Endothelial cell of umbilical vein (primary cell): ENCODE measurements at regions not wholly inside any gene's neighbourhood (a gene's known extent, or its start where the extent isn't known, plus 50 kb on each side); places are given as distances from the start of the nearest gene placed in this dataset.

Experiments used
- BruUV-seq: library from RNA; stranded (reverse); fragments of 400-500 nt; replicated peaks from 2 replicates; lab custom pipeline; 2021; lab: Mats Ljungman, UMichigan
- CTCF ChIA-PET: fragments of 300-600, 350-600 bp; sonication (Branson Sonifier 250); formaldehyde crosslinking; loops from one replicate; lab custom pipeline; 2021; ENCODE audit warnings: antibody characterized with exemption, inconsistent platforms; lab: Charles Lee
- POLR2A ChIA-PET: fragments of 300-600, 350-600 bp; sonication (Branson Sonifier 250); formaldehyde crosslinking; loops from one replicate; lab custom pipeline; 2021; ENCODE audit warnings: antibody characterized with exemption, inconsistent platforms; lab: Charles Lee
- DNase-seq: peaks from one replicate; pipeline ENCODE4 v3.0.0-alpha.2; 2011; ENCODE audit warnings: low read depth, low spot score
- FAIRE-seq: peaks from 2 replicates; lab custom pipeline; 2011; peaks lifted over from hg19 to GRCh38; lab: Jason Lieb, UNC
- H2AFZ ChIP-seq: 2 replicates; pipeline ENCODE4 v1.6.0; 2012; ENCODE audit warnings: low read depth, low read length, control low read depth, inconsistent platforms
- H3K27ac ChIP-seq: 2 replicates; pipeline ENCODE4 v1.5.1; 2011; ENCODE audit warnings: low read depth, mild to moderate bottlenecking, control low read depth, low read length, moderate library complexity; ENCODE audit not compliant: insufficient read depth
- H3K27me3 ChIP-seq, 2 experiments: 2 replicates each; pipeline versions ENCODE4 v1.6.0 to v1.6.1; 2011; ENCODE audit warnings: low read length in 2 of 2, mixed read lengths in 1 of 2; ENCODE audit not compliant: control insufficient read depth in 2 of 2, insufficient read depth in 2 of 2
- H3K36me3 ChIP-seq, 2 experiments: 2 replicates in 1 of 2; 3 replicates in 1 of 2; pipeline ENCODE4 v1.5.1; 2011; ENCODE audit warnings: low read length in 2 of 2, mild to moderate bottlenecking in 1 of 2, moderate library complexity in 1 of 2; ENCODE audit not compliant: control insufficient read depth in 2 of 2, insufficient read depth in 2 of 2; ENCODE audit errors: extremely low read depth in 1 of 2
- H3K4me1 ChIP-seq: 3 replicates; pipeline ENCODE4 v1.5.1; 2011; ENCODE audit warnings: mild to moderate bottlenecking, low read length; ENCODE audit not compliant: control insufficient read depth, insufficient read depth; ENCODE audit errors: extremely low read depth
- H3K4me2 ChIP-seq: 2 replicates; pipeline ENCODE4 v1.6.1; 2011; ENCODE audit warnings: low read length, control low read depth, mixed read lengths; ENCODE audit not compliant: insufficient read depth
- H3K4me3 ChIP-seq, 3 experiments: fragments of 200-600 bp in 1 of 3; sonication (generic), shearing (Covaris generic) in 1 of 3; replicated peaks in 1 of 3; 2 replicates each; pipeline ENCODE4 v1.5.1; 2011 to 2016; ENCODE audit warnings: control low read depth in 3 of 3, low read length in 3 of 3, mild to moderate bottlenecking in 2 of 3, inconsistent platforms in 1 of 3, low read depth in 1 of 3, moderate library complexity in 1 of 3; ENCODE audit not compliant: insufficient read depth in 1 of 3
- H3K79me2 ChIP-seq: 2 replicates; pipeline ENCODE4 v1.6.0; 2012; ENCODE audit warnings: low read length, inconsistent platforms; ENCODE audit not compliant: control insufficient read depth, insufficient read depth
- H3K9ac ChIP-seq: replicated peaks from 2 replicates; pipeline ENCODE3; 2011; ENCODE audit warnings: low read length, control low read depth; ENCODE audit not compliant: insufficient read depth; ENCODE audit errors: extremely low read depth
- H3K9me1 ChIP-seq: replicated peaks from 3 replicates; pipeline ENCODE4 v1.6.0; 2011; ENCODE audit warnings: mild to moderate bottlenecking, low read length; ENCODE audit not compliant: control insufficient read depth, insufficient read depth; ENCODE audit errors: extremely low read depth
- H3K9me3 ChIP-seq: replicated peaks from 2 replicates; pipeline ENCODE4 v1.5.1; 2012; ENCODE audit warnings: low read length, inconsistent platforms; ENCODE audit not compliant: control insufficient read depth, insufficient read depth
- H4K20me1 ChIP-seq: replicated peaks from 2 replicates; pipeline ENCODE3; 2011; ENCODE audit warnings: mild to moderate bottlenecking, low read length; ENCODE audit not compliant: control insufficient read depth, insufficient read depth; ENCODE audit errors: extremely low read depth
- CTCF ChIP-seq, 2 donors: IDR thresholded peaks; 1 replicate in 1 of 2; 2 replicates in 1 of 2; pipeline ENCODE4 v1.5.1; 2011; ENCODE audit warnings: low read length in 2 of 2, mild to moderate bottlenecking in 2 of 2, moderate library complexity in 2 of 2, control low read depth in 1 of 2, inconsistent platforms in 1 of 2, low read depth in 1 of 2; ENCODE audit not compliant: insufficient read depth in 1 of 2; ENCODE audit errors: extremely low read depth in 1 of 2
- EZH2 ChIP-seq: IDR thresholded peaks from 2 replicates; pipeline ENCODE4 v1.6.1; 2012; ENCODE audit warnings: borderline replicate concordance, low read depth, mild to moderate bottlenecking, moderate library complexity, low read length, inconsistent platforms; ENCODE audit not compliant: severe bottlenecking
- FOS ChIP-seq: IDR thresholded peaks from 2 replicates; pipeline ENCODE4 v1.6.1; 2011; ENCODE audit warnings: mild to moderate bottlenecking, low read length, moderate library complexity, borderline replicate concordance; ENCODE audit not compliant: insufficient read depth
- GATA2 ChIP-seq: IDR thresholded peaks from 2 replicates; pipeline ENCODE4 v1.7.0; 2011; ENCODE audit warnings: low read depth, mild to moderate bottlenecking, moderate library complexity, mixed read lengths, low read length; ENCODE audit not compliant: insufficient read length, insufficient read depth
- JUN ChIP-seq: IDR thresholded peaks from 2 replicates; pipeline ENCODE4 v1.6.1; 2011; ENCODE audit warnings: borderline replicate concordance, low read depth; ENCODE audit not compliant: insufficient read length, insufficient read depth
- MAX ChIP-seq: IDR thresholded peaks from 2 replicates; pipeline ENCODE4 v1.6.1; 2011; ENCODE audit not compliant: insufficient read depth, insufficient read length
- MYC ChIP-seq: IDR thresholded peaks from one replicate; pipeline ENCODE4 v1.6.1; 2011; ENCODE audit warnings: mild to moderate bottlenecking, low read depth, low read length
- POLR2A ChIP-seq: IDR thresholded peaks from 2 replicates; pipeline ENCODE4 v1.6.1; 2012; ENCODE audit warnings: low read depth, mild to moderate bottlenecking, control low read depth, low read length
- POLR2AphosphoS5 ChIP-seq: IDR thresholded peaks from 2 replicates; pipeline ENCODE4 v1.6.1; 2012; ENCODE audit warnings: low read depth, mild to moderate bottlenecking, control low read depth, low read length, moderate library complexity; ENCODE audit not compliant: insufficient read depth
- dilution Hi-C: fragments of 300-500 bp; cut with MboI; formaldehyde crosslinking; loops from one replicate; pipeline ENCODE4 v1.15.0; 2019; ENCODE audit warnings: low sequenced_read_pairs; ENCODE audit not compliant: extremely low pct_ligation_motif_present
- intact Hi-C: fragments of 100-400 bp; cut with micrococcal nuclease; formaldehyde crosslinking; loops from one replicate; pipeline ENCODE4 v1.10.0; 2022

GRCh38 chr6:163867518-163868292, 453.2 kb downstream of the QKI start:
- H3K9me3 ChIP-seq = no peaks in the 10 kb centered on the region
- no peaks in the 10 kb centered on the region for H3K9me1 ChIP-seq
- TF ChIP-seq MYC (no peak), CTCF (IDR thresholded peaks at IDR 0.05; ENCODE audit: extremely low read depth in 1 of 2, insufficient read depth in 1 of 2, low read depth in 1 of 2, low read length in 2 of 2) (no peak), EZH2 (no peak), GATA2 (no peak), JUN (no peak), POLR2AphosphoS5 (no peak), POLR2A (no peak), MAX (no peak), FOS (no peak)
- no peaks in the 10 kb centered on the region for H3K4me1 ChIP-seq
- no peak overlapping the region for H3K4me3 ChIP-seq
- H3K36me3 ChIP-seq = no peaks in the 10 kb centered on the region
- no peak overlapping the region for H3K4me2 ChIP-seq
- H3K27ac ChIP-seq = no peak overlapping the region
- no peaks in the 10 kb centered on the region for H4K20me1 ChIP-seq
- no peak for DNase-seq
- POLR2A ChIA-PET = no interaction called here
- dilution Hi-C loops = no loop called here
- no peak for FAIRE-seq
- H3K27me3 ChIP-seq = no peaks in the 10 kb centered on the region
- no peak overlapping the region for H3K9ac ChIP-seq
- no peaks in the 10 kb centered on the region for H3K79me2 ChIP-seq
- no peak overlapping the region for H2AFZ ChIP-seq
- no TSS peak for BruUV-seq
- intact Hi-C loops = no loop called here
- CTCF ChIA-PET = no interaction called here
